Suprapubic skin (tissue), 4 donors: ENCODE measurements at regions not wholly inside any gene's neighbourhood (a gene's known extent, or its start where the extent isn't known, plus 50 kb on each side); places are given as distances from the start of the nearest gene placed in this dataset.

Experiments used
- DNase-seq, 2 donors: peaks; one replicate each; pipeline ENCODE4 v3.0.0-alpha.2; 2019; ENCODE audit warnings: low spot score in 2 of 2
- H3K27ac ChIP-seq: fragments of 200-600 bp; sonication (generic); one replicate; pipeline ENCODE4 v1.5.1; 2019
- H3K27me3 ChIP-seq: fragments of 200-600 bp; sonication (generic); one replicate; pipeline ENCODE4 v1.5.1; 2019
- H3K36me3 ChIP-seq: fragments of 200-600 bp; sonication (generic); one replicate; pipeline ENCODE4 v1.5.1; 2019
- H3K4me1 ChIP-seq: fragments of 200-600 bp; sonication (generic); one replicate; pipeline ENCODE4 v1.5.1; 2019
- H3K4me3 ChIP-seq: fragments of 200-600 bp; sonication (generic); one replicate; pipeline ENCODE4 v1.5.1; 2019; ENCODE audit warnings: mild to moderate bottlenecking
- H3K9me3 ChIP-seq: fragments of 200-600 bp; sonication (generic); one replicate; pipeline ENCODE4 v1.5.1; 2019
- CTCF ChIP-seq, 2 donors: fragments of 200-600 bp in 1 of 2; fragments of 450-650 bp in 1 of 2; sonication (generic) in 1 of 2; IDR thresholded peaks; one replicate each; pipeline ENCODE4 v1.5.1; 2016 to 2019; ENCODE audit warnings: antibody characterized with exemption in 2 of 2, mild to moderate bottlenecking in 1 of 2, moderate library complexity in 1 of 2
- EP300 ChIP-seq: sonication (generic); formaldehyde crosslinking; IDR thresholded peaks from one replicate; pipeline ENCODE4 v1.6.1; 2017; ENCODE audit warnings: antibody characterized with exemption
- POLR2A ChIP-seq, 2 donors: fragments of 450-650 bp; IDR thresholded peaks; one replicate each; pipeline ENCODE4 v1.6.1; 2017; ENCODE audit warnings: antibody characterized with exemption in 2 of 2, mild to moderate bottlenecking in 2 of 2, moderate library complexity in 2 of 2
- POLR2AphosphoS5 ChIP-seq, 3 donors: sonication (generic); formaldehyde crosslinking; IDR thresholded peaks; one replicate each; pipeline ENCODE4 v1.6.1; 2017; ENCODE audit warnings: antibody characterized with exemption in 3 of 3
- WGBS: methylation state at CpG from one replicate; pipeline ENCODE4 v1.1.5; 2018; 5-methylcytosine and 5-hydroxymethylcytosine counted together

- WGBS: 89% methylated on average over 4 of the region's 4 CpGs
- no peak overlapping the region for H3K27ac ChIP-seq
- DNase-seq: no peak
- H3K27me3 ChIP-seq: no peaks in the 10 kb centered on the region
- no peak for TF ChIP-seq EP300
- TF ChIP-seq POLR2AphosphoS5 (IDR thresholded peaks at IDR 0.05): no peak
- TF ChIP-seq CTCF (IDR thresholded peaks at IDR 0.05): no peak
- TF ChIP-seq POLR2A (IDR thresholded peaks at IDR 0.05): no peak
- no peaks in the 10 kb centered on the region for H3K36me3 ChIP-seq
- H3K4me3 ChIP-seq: no peak overlapping the region
- no peaks in the 10 kb centered on the region for H3K4me1 ChIP-seq
- no peaks in the 10 kb centered on the region for H3K9me3 ChIP-seq
Measured at GRCh38 chr13:71171740-71172139, 695.3 kb downstream of the DACH1 start.

GRCh38 chr13:71169180-71169579 lies 697.8 kb downstream of the DACH1 start:
- TF ChIP-seq POLR2AphosphoS5 (IDR thresholded peaks at IDR 0.05) (no peak), CTCF (IDR thresholded peaks at IDR 0.05) (no peak), EP300 (no peak), POLR2A (IDR thresholded peaks at IDR 0.05) (no peak)
- DNase-seq: no peak
- H3K27ac ChIP-seq: no peak overlapping the region
- no peaks in the 10 kb centered on the region for H3K27me3 ChIP-seq
- no peaks in the 10 kb centered on the region for H3K9me3 ChIP-seq
- no peaks in the 10 kb centered on the region for H3K4me1 ChIP-seq
- no peaks in the 10 kb centered on the region for H3K36me3 ChIP-seq
- no peak overlapping the region for H3K4me3 ChIP-seq
- 47% methylated on average over 3 of the region's 3 CpGs for WGBS

GRCh38 chr13:71156550-71156949 lies 710.5 kb downstream of the DACH1 start:
- Histone ChIP-seq H3K4me3 (no peak overlapping the region), H3K27me3 (no peaks in the 10 kb centered on the region), H3K4me1 (no peaks in the 10 kb centered on the region), H3K27ac (no peak overlapping the region), H3K9me3 (no peaks in the 10 kb centered on the region), H3K36me3 (no peaks in the 10 kb centered on the region)
- no peak for DNase-seq
- WGBS: 88% methylated on average over 5 of the region's 6 CpGs
- TF ChIP-seq POLR2A (IDR thresholded peaks at IDR 0.05) (no peak), EP300 (no peak), POLR2AphosphoS5 (IDR thresholded peaks at IDR 0.05) (no peak), CTCF (IDR thresholded peaks at IDR 0.05) (no peak)

GRCh38 chr13:71149498-71150363 lies 717.3 kb downstream of the DACH1 start:
- DNase-seq: no peak
- no peaks in the 10 kb centered on the region for H3K9me3 ChIP-seq
- H3K4me3 ChIP-seq: no peak overlapping the region
- H3K4me1 ChIP-seq: no peaks in the 10 kb centered on the region
- H3K36me3 ChIP-seq: no peaks in the 10 kb centered on the region
- WGBS: 72% methylated on average over 10 of the region's 10 CpGs
- no peaks in the 10 kb centered on the region for H3K27me3 ChIP-seq
- no peak overlapping the region for H3K27ac ChIP-seq
- TF ChIP-seq POLR2AphosphoS5 (IDR thresholded peaks at IDR 0.05) (no peak), POLR2A (IDR thresholded peaks at IDR 0.05) (no peak), CTCF (IDR thresholded peaks at IDR 0.05) (no peak), EP300 (no peak)

GRCh38 chr13:71149046-71149445 lies 718.0 kb downstream of the DACH1 start:
- DNase-seq: no peak
- no peak overlapping the region for H3K4me3 ChIP-seq
- TF ChIP-seq POLR2AphosphoS5 (IDR thresholded peaks at IDR 0.05): no peak
- TF ChIP-seq CTCF (IDR thresholded peaks at IDR 0.05): no peak
- TF ChIP-seq POLR2A (IDR thresholded peaks at IDR 0.05): no peak
- no peak for TF ChIP-seq EP300
- no peaks in the 10 kb centered on the region for H3K36me3 ChIP-seq
- no peaks in the 10 kb centered on the region for H3K27me3 ChIP-seq
- H3K9me3 ChIP-seq: no peaks in the 10 kb centered on the region
- WGBS: 47% methylated on average over 3 of the region's 3 CpGs
- H3K27ac ChIP-seq: no peak overlapping the region
- H3K4me1 ChIP-seq: no peaks in the 10 kb centered on the region
